IPS DF 4.7 (cell line): ENCODE measurements at regions not wholly inside any gene's neighbourhood (a gene's known extent, or its start where the extent isn't known, plus 50 kb on each side); places are given as distances from the start of the nearest gene placed in this dataset.

Source experiments
- DNase-seq: peaks from one replicate; pipeline ENCODE4 v3.0.0-alpha.2; 2013; ENCODE audit warnings: low spot score; ENCODE audit errors: extremely low read depth

- no peak for DNase-seq
Observed at GRCh38 chr18:70523035-70523791, 234.4 kb downstream of the SOCS6 start.

DNA sequence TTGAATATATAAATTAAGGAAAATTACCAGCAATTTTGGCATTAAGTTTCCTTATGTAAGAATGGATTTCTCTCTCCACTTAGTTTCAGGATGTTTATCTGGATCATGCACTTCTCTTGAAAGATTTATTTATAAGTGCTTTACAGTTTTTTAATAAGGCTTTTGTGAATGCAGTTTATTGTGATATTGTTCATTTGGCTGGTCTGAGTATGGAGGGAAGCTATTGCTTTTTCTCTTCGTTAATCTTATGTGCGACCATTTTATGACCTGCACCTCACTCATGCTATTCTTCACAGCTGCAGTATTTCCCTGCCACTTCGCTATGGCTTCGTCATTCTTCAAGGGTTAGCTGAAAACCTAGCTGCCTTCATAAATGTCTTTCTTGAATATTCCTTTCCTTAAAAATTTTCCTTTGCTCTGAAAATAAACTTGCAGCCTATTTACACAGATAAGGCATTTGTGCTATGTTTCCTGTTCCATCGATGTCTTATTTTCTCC is 233.4 kb downstream of the SOCS6 start:
- DNase-seq = no peak

GRCh38 chr18:70520867-70521266 is 232.0 kb downstream of the SOCS6 start:
- DNase-seq = no peak

DNA sequence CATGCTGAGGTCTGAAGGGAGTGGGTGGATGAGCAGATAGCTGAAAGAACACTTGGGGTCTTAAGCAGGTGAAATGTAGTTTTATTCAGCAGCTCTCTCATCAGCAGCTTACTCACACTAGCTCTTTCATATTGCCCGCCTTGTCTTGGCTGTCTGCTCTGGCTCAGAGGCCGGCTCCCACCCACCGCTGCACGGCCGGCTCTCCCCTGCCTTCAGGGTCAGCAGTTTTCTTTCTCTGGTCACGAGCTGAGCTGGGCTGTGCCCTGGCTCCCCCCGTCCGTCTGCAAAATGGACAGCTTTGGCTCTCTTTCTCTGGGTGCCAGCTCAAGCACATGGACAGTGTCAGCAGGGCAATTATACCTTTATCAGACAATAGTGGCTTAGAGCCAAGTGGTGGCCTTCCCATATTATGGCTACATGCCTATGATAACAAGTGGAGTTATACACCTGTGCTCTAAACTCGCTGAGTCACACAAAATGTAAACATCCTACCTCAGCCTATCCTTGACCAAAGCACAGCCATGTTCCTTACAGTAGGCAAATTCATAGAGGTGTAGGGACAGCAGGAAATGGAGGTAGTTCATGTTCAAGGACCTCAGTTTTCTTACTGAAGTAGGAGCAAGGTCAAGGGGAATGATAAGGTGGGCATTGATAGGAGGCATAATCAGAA is 224.8 kb downstream of the SOCS6 start:
- no peak for DNase-seq

DNA sequence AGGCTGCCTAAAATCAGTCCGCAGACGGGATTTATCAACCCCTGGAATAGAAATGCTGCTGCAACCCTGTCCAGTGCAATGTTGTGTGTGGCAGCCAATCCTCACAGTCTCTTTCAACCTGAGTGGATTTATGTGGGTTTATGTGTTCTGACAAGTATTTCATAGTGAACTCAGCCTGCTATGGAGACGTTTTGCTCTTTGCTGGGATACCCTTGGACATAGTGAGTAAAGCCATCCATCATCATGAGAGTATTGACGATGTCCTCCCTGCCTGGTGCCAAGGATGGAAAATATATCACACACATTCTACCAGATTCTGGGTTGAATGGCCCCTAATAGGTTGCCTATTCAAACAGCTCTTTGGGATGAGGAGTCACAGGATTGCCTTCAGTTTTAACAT is 219.1 kb downstream of the SOCS6 start:
- DNase-seq = no peak

DNA sequence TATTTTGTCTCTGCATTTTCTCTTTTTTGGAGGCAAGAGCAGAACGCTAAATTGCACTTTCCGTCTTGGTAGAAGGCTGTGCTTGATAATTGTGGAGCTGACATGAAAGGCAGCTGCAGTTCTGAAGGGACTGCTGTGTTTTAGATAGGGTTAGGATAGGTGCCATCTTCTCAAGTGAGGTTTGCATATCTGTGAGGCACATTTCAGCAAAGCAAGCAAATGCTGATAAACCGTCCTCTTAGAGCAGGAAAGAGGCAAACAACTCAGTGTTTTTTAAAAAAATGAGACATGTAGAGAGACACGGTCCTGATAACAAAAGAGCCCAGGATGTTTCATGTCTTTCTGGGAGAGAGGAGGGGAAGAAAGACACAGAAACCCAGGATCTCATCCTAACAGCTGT is 217.7 kb downstream of the SOCS6 start:
- DNase-seq = no peak

- DNase-seq = no peak
Observed at GRCh38 chr18:70503060-70503459, 214.2 kb downstream of the SOCS6 start.

DNA sequence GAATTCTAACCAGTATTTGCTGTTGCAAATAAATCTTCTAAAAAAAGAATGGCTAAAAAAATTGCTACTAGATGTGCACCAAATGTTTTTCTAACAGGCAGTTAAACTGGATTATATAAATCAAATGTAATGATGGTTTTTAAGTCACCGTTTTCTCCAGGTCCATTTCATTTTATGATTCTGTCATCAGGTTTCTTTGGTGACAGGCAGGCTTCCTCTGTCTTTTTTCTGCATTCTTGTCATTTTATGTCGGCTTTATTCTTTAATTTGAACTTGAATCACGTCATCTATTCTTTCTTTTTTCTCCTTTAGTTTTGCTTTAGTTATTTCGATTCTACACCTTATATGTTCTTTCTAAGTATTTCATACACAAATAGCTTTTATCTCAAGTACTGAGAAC is 212.5 kb downstream of the SOCS6 start:
- no peak for DNase-seq

GRCh38 chr18:70500748-70501147 is 211.9 kb downstream of the SOCS6 start:
- no peak for DNase-seq

- DNase-seq = no peak
Observed at GRCh38 chr18:70499218-70499691, 210.4 kb downstream of the SOCS6 start.

DNA sequence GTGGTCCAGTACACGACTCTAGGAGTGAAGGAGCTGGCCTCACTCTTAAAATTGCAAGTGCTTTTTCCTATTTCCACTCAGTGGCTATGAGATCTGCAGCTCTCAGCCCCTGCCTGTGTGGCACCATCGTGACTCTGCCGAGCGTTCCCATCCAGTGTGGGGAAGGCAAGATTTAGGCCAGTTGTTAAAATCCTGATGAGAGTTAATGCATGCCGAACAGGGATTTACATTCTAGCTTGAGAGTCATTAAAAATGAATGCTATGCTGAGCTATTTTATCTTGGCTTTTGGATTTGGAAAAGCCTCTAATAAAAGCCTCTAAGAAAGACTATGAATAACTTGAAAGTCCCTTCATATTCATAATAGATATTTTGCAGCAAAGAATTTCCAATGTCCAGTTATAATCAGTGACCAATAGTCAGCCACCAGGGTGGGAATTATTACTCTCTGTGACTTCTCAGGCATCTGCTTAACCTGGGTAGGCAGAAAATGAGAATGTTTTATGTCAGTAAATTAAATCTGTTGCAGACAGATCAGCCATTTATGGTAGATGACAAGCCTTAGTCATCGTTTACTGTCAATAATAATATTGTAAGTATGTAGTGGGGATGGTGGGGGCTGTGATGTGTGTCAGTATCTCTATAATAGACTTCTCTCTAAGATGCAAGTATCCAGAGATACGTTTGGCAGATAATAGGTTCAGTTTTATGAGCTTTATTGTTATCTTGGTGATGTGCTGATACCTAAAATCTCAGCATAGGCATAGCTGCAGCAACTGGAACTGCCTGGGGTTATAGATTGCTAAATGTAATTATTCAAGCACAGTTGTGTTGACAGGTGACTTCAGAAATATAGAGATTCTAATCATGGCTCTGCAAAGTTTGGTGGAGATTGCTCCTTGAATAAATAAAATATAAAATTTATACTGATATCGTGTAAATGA is 207.8 kb downstream of the SOCS6 start:
- DNase-seq = no peak

- no peak for DNase-seq
Observed at GRCh38 chr18:70494524-70494923, 205.7 kb downstream of the SOCS6 start.

- no peak for DNase-seq
Observed at GRCh38 chr18:70493461-70493860, 204.6 kb downstream of the SOCS6 start.

- DNase-seq = no peak
Observed at GRCh38 chr18:70491734-70492348, 203.0 kb downstream of the SOCS6 start.

- DNase-seq = no peak
Observed at GRCh38 chr18:70489986-70490933, 201.4 kb downstream of the SOCS6 start.

GRCh38 chr18:70489571-70489970 is 200.7 kb downstream of the SOCS6 start:
- DNase-seq = no peak

- no peak for DNase-seq
Observed at GRCh38 chr18:70469916-70470315, 181.1 kb downstream of the SOCS6 start.

DNA sequence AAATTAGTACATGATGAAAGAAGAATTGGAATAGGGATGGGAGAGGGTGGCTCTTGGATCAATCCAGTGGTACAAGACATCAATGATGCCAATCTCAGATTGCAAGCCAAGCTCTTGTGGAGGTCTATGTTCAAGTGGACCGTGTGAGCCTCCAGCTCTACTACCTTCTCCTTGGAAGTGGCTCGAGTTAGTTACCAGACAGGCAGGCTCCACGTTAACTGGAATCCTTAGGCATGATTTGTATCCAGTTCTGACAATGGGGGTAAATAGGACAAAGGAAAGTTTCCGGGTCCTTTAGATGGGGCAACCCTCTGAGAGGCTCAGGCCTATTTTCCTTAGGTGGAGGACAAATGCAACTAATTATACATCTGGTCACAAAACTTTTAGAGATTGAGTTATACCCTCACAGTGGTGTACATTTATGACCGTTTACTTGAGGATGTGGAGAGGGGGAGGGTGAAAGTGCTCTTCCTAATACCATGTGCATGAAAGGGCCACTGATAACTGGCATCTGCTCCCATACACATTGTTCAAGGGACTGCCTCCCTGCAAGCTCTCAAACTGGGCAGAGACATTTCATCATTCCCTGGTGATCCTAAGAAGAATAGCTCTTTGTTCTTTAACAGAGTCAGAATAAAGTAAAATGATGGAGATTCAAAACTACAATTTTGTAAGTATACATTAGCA is 180.2 kb downstream of the SOCS6 start:
- DNase-seq = no peak

DNA sequence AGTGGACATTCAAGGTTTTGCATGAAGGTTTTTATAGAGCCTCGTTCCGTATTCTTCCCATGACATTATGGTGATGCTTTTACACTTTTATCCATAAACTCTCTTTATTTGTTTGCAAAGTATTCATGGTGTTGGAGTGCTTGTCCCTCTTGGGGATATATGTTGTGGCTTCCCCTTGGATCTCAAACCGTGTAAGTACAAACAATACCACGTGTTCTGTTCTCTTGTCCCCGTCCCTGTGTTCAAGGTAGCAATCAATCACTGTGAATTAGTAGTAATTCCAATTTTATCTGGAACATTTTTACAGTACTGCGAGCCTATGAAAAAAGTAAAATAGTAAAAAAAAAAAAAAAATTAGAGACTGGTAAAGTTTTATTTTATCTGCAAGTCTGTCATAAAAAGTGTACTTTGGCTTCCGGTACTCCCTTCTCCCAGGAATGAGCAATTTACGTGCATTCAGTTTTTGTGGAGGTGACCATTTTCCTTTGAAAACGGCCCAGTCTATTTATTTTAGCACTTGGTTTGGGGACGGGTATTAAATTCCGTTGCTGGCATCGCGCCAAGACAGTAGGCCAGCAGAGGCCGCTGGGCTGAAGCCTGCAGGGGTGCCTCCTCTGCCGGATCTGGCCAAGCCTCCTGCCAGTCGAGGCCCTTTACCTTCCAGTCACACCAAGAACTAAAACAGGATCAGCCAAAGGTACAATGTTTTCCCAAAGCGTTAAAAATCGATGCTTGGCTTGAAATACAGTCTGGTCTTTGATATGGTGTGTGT is 175.7 kb downstream of the SOCS6 start:
- no peak for DNase-seq
